HepG2 (cell line): ENCODE measurements at regions not wholly inside any gene's neighbourhood (a gene's known extent, or its start where the extent isn't known, plus 50 kb on each side); places are given as distances from the start of the nearest gene placed in this dataset.

Experiments used
- ATAC-seq: fragments of 200-7000 bp; cut with Tn5 transposase; 3 replicates; pipeline ENCODE4 v1.9.1; 2020; ENCODE audit warnings: mild to moderate bottlenecking, moderate library complexity
- BruUV-seq: library from RNA; stranded (reverse); fragments of 400-500 nt; replicated peaks from 2 replicates; lab custom pipeline; 2021; lab: Mats Ljungman, UMichigan
- CTCF ChIA-PET: fragments of 300-600 bp; formaldehyde crosslinking; extraction: SDS; loops from one replicate; lab custom pipeline; 2021; ENCODE audit warnings: low total read pairs, inconsistent platforms, low intra/inter-chr PET ratio; lab: Yijun Ruan, JAX
- POLR2A ChIA-PET: fragments of 350-600 bp; sonication (Branson Sonifier 250); formaldehyde crosslinking; loops from one replicate; lab custom pipeline; 2020; ENCODE audit warnings: antibody characterized with exemption, inconsistent platforms; lab: Yijun Ruan, JAX
- DNase-seq: peaks from one replicate; pipeline ENCODE4 v3.0.0-alpha.2; 2015; ENCODE audit warnings: low spot score
- FAIRE-seq: peaks from 3 replicates; lab custom pipeline; 2011; peaks lifted over from hg19 to GRCh38; lab: Jason Lieb, UNC
- H2AFZ ChIP-seq: one replicate; pipeline ENCODE4 v1.6.1; 2011; ENCODE audit warnings: low read length, inconsistent platforms
- H3K27ac ChIP-seq: fragments of 300-600 bp; 3 replicates; pipeline ENCODE4 v1.8.0; 2011; ENCODE audit warnings: mixed run types, mild to moderate bottlenecking, mixed read lengths, low read length, inconsistent platforms; ENCODE audit not compliant: insufficient read depth; ENCODE audit errors: extremely low read length
- H3K27me3 ChIP-seq, 2 experiments: fragments of 200-600 bp in 1 of 2; 2 replicates in 1 of 2; 3 replicates in 1 of 2; pipeline versions ENCODE4 v1.6.0 to v1.8.0; 2011; ENCODE audit warnings: low read length in 2 of 2, mild to moderate bottlenecking in 2 of 2, moderate library complexity in 2 of 2, inconsistent platforms in 1 of 2; ENCODE audit not compliant: insufficient read depth in 2 of 2, control insufficient read depth in 1 of 2
- H3K36me3 ChIP-seq, 2 experiments: fragments of 200-600 bp in 1 of 2; replicated peaks in 1 of 2; 2 replicates in 1 of 2; 3 replicates in 1 of 2; pipeline versions ENCODE4 v1.5.1 to v1.8.0; 2011; ENCODE audit warnings: low read length in 2 of 2, inconsistent platforms in 1 of 2; ENCODE audit not compliant: insufficient read depth in 2 of 2, control insufficient read depth in 1 of 2
- H3K4me1 ChIP-seq: 2 replicates; pipeline ENCODE4 v1.5.1; 2012; ENCODE audit warnings: low read length, inconsistent platforms; ENCODE audit not compliant: insufficient read depth
- H3K4me2 ChIP-seq: 2 replicates; pipeline ENCODE4 v1.6.0; 2011; ENCODE audit warnings: low read depth, low read length, inconsistent platforms
- H3K4me3 ChIP-seq, 3 experiments: fragments of 200-600 bp in 1 of 3; sonication (generic), shearing (Covaris generic) in 1 of 3; replicated peaks in 1 of 3; 2 replicates each; pipeline ENCODE4 v1.5.1; 2011 to 2016; ENCODE audit warnings: low read length in 3 of 3, inconsistent platforms in 2 of 3, low read depth in 2 of 3, mild to moderate bottlenecking in 2 of 3, control low read depth in 1 of 3, mixed read lengths in 1 of 3; ENCODE audit not compliant: insufficient read depth in 1 of 3
- H3K79me2 ChIP-seq: one replicate; pipeline ENCODE4 v1.6.1; 2011; ENCODE audit warnings: low read length, inconsistent platforms; ENCODE audit not compliant: insufficient read depth
- H3K9ac ChIP-seq: 2 replicates; pipeline ENCODE4 v1.6.0; 2011; ENCODE audit warnings: mild to moderate bottlenecking, low read depth, low read length, inconsistent platforms; ENCODE audit not compliant: insufficient read depth
- H3K9me3 ChIP-seq: 2 replicates; pipeline ENCODE4 v1.5.1; 2012; ENCODE audit warnings: mild to moderate bottlenecking, low read length
- H4K20me1 ChIP-seq: 2 replicates; pipeline ENCODE4 v1.6.0; 2011; ENCODE audit warnings: inconsistent platforms, mild to moderate bottlenecking, low read length, moderate library complexity; ENCODE audit not compliant: insufficient read depth
- RFX5 ChIP-seq: IDR thresholded peaks from 2 replicates; pipeline ENCODE4 v1.6.1; 2011; ENCODE audit warnings: low read depth, low read length, improper control_type of control experiment
- ZNF432 ChIP-seq: sonication (generic); formaldehyde crosslinking; IDR thresholded peaks from 2 replicates; pipeline ENCODE4 v1.5.0; 2020; ENCODE audit warnings: missing genetic modification reagents, mild to moderate bottlenecking, borderline replicate concordance
- WGBS: methylation state at CpG from one replicate; pipeline ENCODE4 v1.1.6; 2017; ENCODE audit warnings: low lambda C conversion rate; 5-methylcytosine and 5-hydroxymethylcytosine counted together
- in situ Hi-C: cut with HindIII; loops from 2 replicates; pipeline ENCODE4 v1.10.0; 2017; ENCODE audit warnings: low pct_unique_long_range_greater_than_20kb; ENCODE audit not compliant: extremely low pct_ligation_motif_present
- intact Hi-C: fragments of 100-400 bp; cut with micrococcal nuclease; formaldehyde crosslinking; loops from one replicate; pipeline ENCODE4 v1.10.0; 2022; ENCODE audit not compliant: unreplicated experiment
- TF ChIP-seq, protein P1 (sequence below): sonication (generic); formaldehyde crosslinking; IDR thresholded peaks from 2 replicates; pipeline ENCODE4 v1.4.0; 2020; ENCODE audit warnings: missing genetic modification reagents
- TF ChIP-seq, protein P2 (sequence below): sonication (generic); formaldehyde crosslinking; IDR thresholded peaks from 2 replicates; pipeline ENCODE4 v1.5.0; 2020; ENCODE audit warnings: missing genetic modification reagents
- TF ChIP-seq, protein P3 (sequence below): fragments of 450-650 bp; IDR thresholded peaks from 2 replicates; pipeline ENCODE4 v1.6.1; 2016
- TF ChIP-seq, protein P4 (sequence below): IDR thresholded peaks from 2 replicates; pipeline ENCODE4 v1.6.1; 2012; ENCODE audit warnings: low read depth, low read length, improper control_type of control experiment
- TF ChIP-seq, protein P5 (sequence below): sonication (generic); formaldehyde crosslinking; conservative IDR thresholded peaks from 2 replicates; pipeline ENCODE4 v1.4.0; 2020; ENCODE audit warnings: mild to moderate bottlenecking, missing genetic modification reagents, moderate library complexity
- TF ChIP-seq, protein P6 (sequence below): sonication (generic); formaldehyde crosslinking; IDR thresholded peaks from 2 replicates; pipeline ENCODE4 v1.4.0; 2020; ENCODE audit warnings: missing genetic modification reagents, mild to moderate bottlenecking, borderline replicate concordance

DNA sequence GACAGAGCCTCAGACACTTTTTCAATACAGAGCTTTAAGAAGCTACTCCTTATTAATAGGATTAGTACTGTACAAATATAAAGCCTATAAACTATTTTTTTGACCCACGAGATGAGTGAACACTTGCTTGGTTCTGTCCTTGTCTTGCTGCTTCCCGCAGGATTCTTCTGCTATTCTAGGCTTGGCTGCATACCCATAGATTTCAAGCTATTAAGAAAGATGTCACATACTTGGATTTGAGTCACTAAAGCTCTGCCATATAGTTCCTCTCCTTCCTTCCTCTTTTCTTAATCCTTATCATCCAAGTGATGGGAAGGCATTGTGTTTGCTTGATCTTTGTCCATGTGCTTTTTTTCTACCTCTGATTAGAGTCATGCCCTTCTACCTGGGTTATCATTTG lies 361.2 kb upstream of the TRPC7 start:
- Histone ChIP-seq H4K20me1 (no peaks in the 10 kb centered on the region), H2AFZ (no peak overlapping the region), H3K9me3 (no peaks in the 10 kb centered on the region), H3K4me1 (no peaks in the 10 kb centered on the region), H3K4me3 (no peak overlapping the region), H3K9ac (no peak overlapping the region), H3K27me3 (no peaks in the 10 kb centered on the region), H3K79me2 (no peaks in the 10 kb centered on the region), H3K4me2 (no peak overlapping the region), H3K36me3 (no peaks in the 10 kb centered on the region), H3K27ac (no peak overlapping the region)
- ATAC-seq (no peak), DNase-seq (no peak), FAIRE-seq (no peak)
- WGBS = 0% methylated on average over 2 of the region's 2 CpGs
- no TSS peak for BruUV-seq
- ChIA-PET POLR2A (no interaction called here), CTCF (no interaction called here)
- in situ Hi-C loops = no loop called here
- intact Hi-C loops = no loop called here
- TF ChIP-seq, protein P1, sequence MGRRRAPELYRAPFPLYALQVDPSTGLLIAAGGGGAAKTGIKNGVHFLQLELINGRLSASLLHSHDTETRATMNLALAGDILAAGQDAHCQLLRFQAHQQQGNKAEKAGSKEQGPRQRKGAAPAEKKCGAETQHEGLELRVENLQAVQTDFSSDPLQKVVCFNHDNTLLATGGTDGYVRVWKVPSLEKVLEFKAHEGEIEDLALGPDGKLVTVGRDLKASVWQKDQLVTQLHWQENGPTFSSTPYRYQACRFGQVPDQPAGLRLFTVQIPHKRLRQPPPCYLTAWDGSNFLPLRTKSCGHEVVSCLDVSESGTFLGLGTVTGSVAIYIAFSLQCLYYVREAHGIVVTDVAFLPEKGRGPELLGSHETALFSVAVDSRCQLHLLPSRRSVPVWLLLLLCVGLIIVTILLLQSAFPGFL (CRISPR knock-in tag) = no peak
- TF ChIP-seq, protein P2, sequence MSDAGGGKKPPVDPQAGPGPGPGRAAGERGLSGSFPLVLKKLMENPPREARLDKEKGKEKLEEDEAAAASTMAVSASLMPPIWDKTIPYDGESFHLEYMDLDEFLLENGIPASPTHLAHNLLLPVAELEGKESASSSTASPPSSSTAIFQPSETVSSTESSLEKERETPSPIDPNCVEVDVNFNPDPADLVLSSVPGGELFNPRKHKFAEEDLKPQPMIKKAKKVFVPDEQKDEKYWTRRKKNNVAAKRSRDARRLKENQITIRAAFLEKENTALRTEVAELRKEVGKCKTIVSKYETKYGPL (CRISPR knock-in tag) = no peak
- TF ChIP-seq, protein P3, sequence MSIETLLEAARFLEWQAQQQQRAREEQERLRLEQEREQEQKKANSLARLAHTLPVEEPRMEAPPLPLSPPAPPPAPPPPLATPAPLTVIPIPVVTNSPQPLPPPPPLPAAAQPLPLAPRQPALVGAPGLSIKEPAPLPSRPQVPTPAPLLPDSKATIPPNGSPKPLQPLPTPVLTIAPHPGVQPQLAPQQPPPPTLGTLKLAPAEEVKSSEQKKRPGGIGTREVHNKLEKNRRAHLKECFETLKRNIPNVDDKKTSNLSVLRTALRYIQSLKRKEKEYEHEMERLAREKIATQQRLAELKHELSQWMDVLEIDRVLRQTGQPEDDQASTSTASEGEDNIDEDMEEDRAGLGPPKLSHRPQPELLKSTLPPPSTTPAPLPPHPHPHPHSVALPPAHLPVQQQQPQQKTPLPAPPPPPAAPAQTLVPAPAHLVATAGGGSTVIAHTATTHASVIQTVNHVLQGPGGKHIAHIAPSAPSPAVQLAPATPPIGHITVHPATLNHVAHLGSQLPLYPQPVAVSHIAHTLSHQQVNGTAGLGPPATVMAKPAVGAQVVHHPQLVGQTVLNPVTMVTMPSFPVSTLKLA = 0 out of 2 replicates have a peak, but pooled peaks have one; percentile 21

DNA sequence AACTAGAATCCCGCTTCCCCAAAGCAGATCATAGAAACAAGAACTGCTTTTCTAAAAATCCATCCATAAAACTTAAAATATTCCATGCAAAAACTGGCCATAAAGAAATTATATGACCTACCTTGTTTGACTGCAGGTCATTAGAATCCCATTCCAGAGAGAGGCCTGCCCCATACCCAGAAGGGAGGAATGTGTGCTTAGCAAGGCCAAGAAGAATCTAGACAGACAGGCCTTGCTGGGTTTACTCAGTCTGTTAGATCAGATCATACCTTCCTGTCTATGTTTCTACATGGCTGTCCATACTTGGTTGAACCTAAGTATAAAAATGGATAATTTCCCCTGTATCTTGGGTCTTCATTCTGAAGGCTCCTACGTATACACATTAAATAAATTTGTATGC lies 358.8 kb upstream of the TRPC7 start:
- H3K36me3 ChIP-seq = no peaks in the 10 kb centered on the region
- no peak overlapping the region for H3K9ac ChIP-seq
- ChIA-PET CTCF (no interaction called here), POLR2A (no interaction called here)
- H3K79me2 ChIP-seq = no peaks in the 10 kb centered on the region
- no peaks in the 10 kb centered on the region for H3K4me1 ChIP-seq
- FAIRE-seq (no peak), ATAC-seq (no peak), DNase-seq (no peak)
- H2AFZ ChIP-seq = no peak overlapping the region
- no peaks in the 10 kb centered on the region for H4K20me1 ChIP-seq
- no peak overlapping the region for H3K4me2 ChIP-seq
- H3K9me3 ChIP-seq = no peaks in the 10 kb centered on the region
- no peaks in the 10 kb centered on the region for H3K27me3 ChIP-seq
- intact Hi-C loops = no loop called here
- no TSS peak for BruUV-seq
- 3% methylated on average over 2 of the region's 2 CpGs for WGBS
- H3K27ac ChIP-seq = no peak overlapping the region
- H3K4me3 ChIP-seq = no peak overlapping the region
- in situ Hi-C loops = no loop called here
- TF ChIP-seq ZNF432 (CRISPR knock-in tag) = no peak
- TF ChIP-seq RFX5 = no peak
- TF ChIP-seq, protein P4, sequence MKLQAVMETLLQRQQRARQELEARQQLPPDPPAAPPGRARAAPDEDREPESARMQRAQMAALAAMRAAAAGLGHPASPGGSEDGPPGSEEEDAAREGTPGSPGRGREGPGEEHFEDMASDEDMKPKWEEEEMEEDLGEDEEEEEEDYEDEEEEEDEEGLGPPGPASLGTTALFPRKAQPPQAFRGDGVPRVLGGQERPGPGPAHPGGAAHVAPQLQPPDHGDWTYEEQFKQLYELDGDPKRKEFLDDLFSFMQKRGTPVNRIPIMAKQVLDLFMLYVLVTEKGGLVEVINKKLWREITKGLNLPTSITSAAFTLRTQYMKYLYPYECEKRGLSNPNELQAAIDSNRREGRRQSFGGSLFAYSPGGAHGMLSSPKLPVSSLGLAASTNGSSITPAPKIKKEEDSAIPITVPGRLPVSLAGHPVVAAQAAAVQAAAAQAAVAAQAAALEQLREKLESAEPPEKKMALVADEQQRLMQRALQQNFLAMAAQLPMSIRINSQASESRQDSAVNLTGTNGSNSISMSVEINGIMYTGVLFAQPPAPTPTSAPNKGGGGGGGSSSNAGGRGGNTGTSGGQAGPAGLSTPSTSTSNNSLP = no peak
- TF ChIP-seq, protein P5, sequence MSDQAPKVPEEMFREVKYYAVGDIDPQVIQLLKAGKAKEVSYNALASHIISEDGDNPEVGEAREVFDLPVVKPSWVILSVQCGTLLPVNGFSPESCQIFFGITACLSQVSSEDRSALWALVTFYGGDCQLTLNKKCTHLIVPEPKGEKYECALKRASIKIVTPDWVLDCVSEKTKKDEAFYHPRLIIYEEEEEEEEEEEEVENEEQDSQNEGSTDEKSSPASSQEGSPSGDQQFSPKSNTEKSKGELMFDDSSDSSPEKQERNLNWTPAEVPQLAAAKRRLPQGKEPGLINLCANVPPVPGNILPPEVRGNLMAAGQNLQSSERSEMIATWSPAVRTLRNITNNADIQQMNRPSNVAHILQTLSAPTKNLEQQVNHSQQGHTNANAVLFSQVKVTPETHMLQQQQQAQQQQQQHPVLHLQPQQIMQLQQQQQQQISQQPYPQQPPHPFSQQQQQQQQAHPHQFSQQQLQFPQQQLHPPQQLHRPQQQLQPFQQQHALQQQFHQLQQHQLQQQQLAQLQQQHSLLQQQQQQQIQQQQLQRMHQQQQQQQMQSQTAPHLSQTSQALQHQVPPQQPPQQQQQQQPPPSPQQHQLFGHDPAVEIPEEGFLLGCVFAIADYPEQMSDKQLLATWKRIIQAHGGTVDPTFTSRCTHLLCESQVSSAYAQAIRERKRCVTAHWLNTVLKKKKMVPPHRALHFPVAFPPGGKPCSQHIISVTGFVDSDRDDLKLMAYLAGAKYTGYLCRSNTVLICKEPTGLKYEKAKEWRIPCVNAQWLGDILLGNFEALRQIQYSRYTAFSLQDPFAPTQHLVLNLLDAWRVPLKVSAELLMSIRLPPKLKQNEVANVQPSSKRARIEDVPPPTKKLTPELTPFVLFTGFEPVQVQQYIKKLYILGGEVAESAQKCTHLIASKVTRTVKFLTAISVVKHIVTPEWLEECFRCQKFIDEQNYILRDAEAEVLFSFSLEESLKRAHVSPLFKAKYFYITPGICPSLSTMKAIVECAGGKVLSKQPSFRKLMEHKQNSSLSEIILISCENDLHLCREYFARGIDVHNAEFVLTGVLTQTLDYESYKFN = no peak
- TF ChIP-seq, protein P6, sequence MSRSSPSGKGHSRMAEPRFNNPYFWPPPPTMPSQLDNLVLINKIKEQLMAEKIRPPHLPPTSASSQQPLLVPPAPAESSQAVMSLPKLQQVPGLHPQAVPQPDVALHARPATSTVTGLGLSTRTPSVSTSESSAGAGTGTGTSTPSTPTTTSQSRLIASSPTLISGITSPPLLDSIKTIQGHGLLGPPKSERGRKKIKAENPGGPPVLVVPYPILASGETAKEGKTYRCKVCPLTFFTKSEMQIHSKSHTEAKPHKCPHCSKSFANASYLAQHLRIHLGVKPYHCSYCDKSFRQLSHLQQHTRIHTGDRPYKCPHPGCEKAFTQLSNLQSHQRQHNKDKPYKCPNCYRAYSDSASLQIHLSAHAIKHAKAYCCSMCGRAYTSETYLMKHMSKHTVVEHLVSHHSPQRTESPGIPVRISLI (CRISPR knock-in tag) = no peak
